Esophagus muscularis mucosa (tissue), 4 donors: ENCODE measurements at regions not wholly inside any gene's neighbourhood (a gene's known extent, or its start where the extent isn't known, plus 50 kb on each side); places are given as distances from the start of the nearest gene placed in this dataset.
A peak's percentile ranks its signal among the peaks of the same experiment; 100 is the strongest.

Source experiments
- DNase-seq: peaks from one replicate; pipeline ENCODE4 v3.0.0-alpha.2; 2017; ENCODE audit errors: extremely low spot score
- H3K27ac ChIP-seq, 4 donors: fragments of 200-600 bp; sonication (generic); replicated peaks in 1 of 4; 1 replicate in 3 of 4; 2 replicates in 1 of 4; pipeline ENCODE4 v1.5.1; 2016 to 2019; ENCODE audit warnings: mild to moderate bottlenecking in 1 of 4
- H3K27me3 ChIP-seq, 4 donors: fragments of 200-600 bp; sonication (generic); one replicate each; pipeline versions ENCODE4 v1.5.1 to v1.6.0; 2016 to 2019
- H3K36me3 ChIP-seq, 4 donors: fragments of 200-600 bp; sonication (generic); one replicate each; pipeline ENCODE4 v1.5.1; 2016 to 2019
- H3K4me1 ChIP-seq, 4 donors: fragments of 200-600 bp; sonication (generic); one replicate each; pipeline ENCODE4 v1.5.1; 2016 to 2019
- H3K4me3 ChIP-seq, 4 donors: fragments of 200-600 bp; sonication (generic); 1 replicate in 2 of 4; 2 replicates in 2 of 4; pipeline ENCODE4 v1.5.1; 2016 to 2019; ENCODE audit warnings: mild to moderate bottlenecking in 4 of 4, moderate library complexity in 1 of 4
- H3K9me3 ChIP-seq, 4 donors: fragments of 200-600 bp; sonication (generic); 1 replicate in 3 of 4; 2 replicates in 1 of 4; pipeline ENCODE4 v1.5.1; 2016 to 2019
- CTCF ChIP-seq, 3 experiments: fragments of 200-600 bp in 2 of 3; fragments of 450-650 bp in 1 of 3; sonication (generic) in 2 of 3; IDR thresholded peaks; one replicate each; pipeline ENCODE4 v1.5.1; 2017 to 2019; ENCODE audit warnings: antibody characterized with exemption in 3 of 3, mild to moderate bottlenecking in 2 of 3, moderate library complexity in 1 of 3
- EP300 ChIP-seq: sonication (generic); formaldehyde crosslinking; IDR thresholded peaks from one replicate; pipeline ENCODE4 v1.6.1; 2017; ENCODE audit warnings: antibody characterized with exemption
- POLR2A ChIP-seq: fragments of 450-650 bp; IDR thresholded peaks from one replicate; pipeline ENCODE4 v1.6.1; 2017; ENCODE audit warnings: antibody characterized with exemption, moderate library complexity, mild to moderate bottlenecking, low read depth
- POLR2AphosphoS5 ChIP-seq, 2 donors: sonication (generic); formaldehyde crosslinking; IDR thresholded peaks; one replicate each; pipeline ENCODE4 v1.6.1; 2017; ENCODE audit warnings: antibody characterized with exemption in 2 of 2
- WGBS: methylation state at CpG from one replicate; pipeline ENCODE4 v1.1.5; 2018; 5-methylcytosine and 5-hydroxymethylcytosine counted together
- intact Hi-C: fragments of 100-400 bp; cut with DNase I; formaldehyde crosslinking; loops from one replicate; pipeline ENCODE4 v1.15.1; 2023

GRCh38 chr10:35758076-35758475 lies 116.0 kb upstream of the FZD8 start:
- Histone ChIP-seq H3K27ac (no peak overlapping the region), H3K27me3 (no peaks in the 10 kb centered on the region), H3K9me3 (peaks cover 0 to 5% (median 0%) of the 10 kb centered on the region in 4 donors), H3K4me3 (no peak overlapping the region), H3K4me1 (no peaks in the 10 kb centered on the region), H3K36me3 (no peaks in the 10 kb centered on the region)
- 92% methylated on average over 9 of the region's 9 CpGs for WGBS
- peak; percentile 68 for DNase-seq
- no peak for TF ChIP-seq POLR2A
- TF ChIP-seq EP300 = no peak
- TF ChIP-seq CTCF (IDR thresholded peaks at IDR 0.05) = no peak
- intact Hi-C loops = no loop called here

DNA sequence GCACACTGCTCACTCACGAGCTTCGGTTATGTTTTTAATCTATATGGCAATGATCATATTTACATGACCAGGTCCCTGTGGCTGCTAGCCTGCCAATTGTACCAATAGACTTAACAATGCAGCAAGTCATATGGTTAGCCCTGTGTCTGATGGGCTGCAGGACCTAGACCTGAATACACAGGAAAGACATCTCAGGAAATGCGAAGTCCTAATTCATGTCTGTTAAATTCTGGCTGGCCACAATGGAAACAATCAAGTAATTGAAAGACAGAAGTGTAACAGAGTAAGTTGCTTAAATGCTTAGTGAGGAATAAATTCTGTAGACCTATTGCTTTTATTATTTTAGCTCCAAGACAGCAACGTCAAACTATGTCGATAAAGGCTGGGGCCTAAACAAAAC lies 112.4 kb upstream of the FZD8 start:
- peak; percentile 26 for DNase-seq
- intact Hi-C loops = no loop called here
- no peaks in the 10 kb centered on the region for H3K36me3 ChIP-seq
- WGBS = 81% methylated on average over 5 of the region's 5 CpGs
- no peaks in the 10 kb centered on the region for H3K4me1 ChIP-seq
- H3K4me3 ChIP-seq = no peak overlapping the region
- no peak overlapping the region for H3K27ac ChIP-seq
- no peak for TF ChIP-seq POLR2AphosphoS5 (IDR thresholded peaks at IDR 0.05)
- TF ChIP-seq EP300 = no peak
- no peak for TF ChIP-seq POLR2A
- TF ChIP-seq CTCF (IDR thresholded peaks at IDR 0.05) = no peak
- no peaks in the 10 kb centered on the region for H3K27me3 ChIP-seq
- peaks cover 0 to 5% (median 0%) of the 10 kb centered on the region in 4 donors for H3K9me3 ChIP-seq

- DNase-seq = peak; percentile 66
- no peak overlapping the region for H3K27ac ChIP-seq
Observed at GRCh38 chr10:35752469-35753461, 110.7 kb upstream of the FZD8 start.

DNA sequence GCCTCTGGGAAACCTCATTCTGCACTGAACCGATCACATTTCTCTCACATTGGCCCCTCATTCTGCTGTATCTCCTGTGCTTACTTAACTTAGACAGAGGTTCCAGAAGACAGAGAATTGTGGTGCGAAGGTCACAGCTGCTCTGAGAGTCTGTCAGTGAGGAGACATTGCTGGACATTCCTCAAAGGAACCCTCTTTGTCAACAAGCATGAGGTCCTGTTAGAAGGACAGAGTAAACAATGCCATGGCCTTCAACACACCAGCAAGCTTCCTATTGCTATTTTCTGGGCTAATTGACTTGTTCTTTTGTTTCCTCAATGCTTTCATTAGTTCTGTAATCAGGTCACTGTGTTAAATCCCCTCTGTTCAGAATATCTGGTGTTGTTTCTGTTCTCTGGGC lies 109.3 kb upstream of the FZD8 start:
- no peaks in the 10 kb centered on the region for H3K9me3 ChIP-seq
- WGBS = 73% methylated on average over 2 of the region's 2 CpGs
- H3K27ac ChIP-seq = no peak overlapping the region
- no peaks in the 10 kb centered on the region for H3K36me3 ChIP-seq
- peak; percentile 80 for DNase-seq
- H3K4me1 ChIP-seq = no peaks in the 10 kb centered on the region
- H3K27me3 ChIP-seq = no peaks in the 10 kb centered on the region
- no peak for TF ChIP-seq CTCF (IDR thresholded peaks at IDR 0.05)
- no peak for TF ChIP-seq POLR2A
- no peak for TF ChIP-seq EP300
- TF ChIP-seq POLR2AphosphoS5 (IDR thresholded peaks at IDR 0.05) = no peak
- no peak overlapping the region for H3K4me3 ChIP-seq
- intact Hi-C loops = no loop called here

More at GRCh38 chr10:35752469-35753461, 110.7 kb upstream of the FZD8 start:
- Histone ChIP-seq H3K36me3 (no peaks in the 10 kb centered on the region), H3K27me3 (no peaks in the 10 kb centered on the region), H3K4me1 (no peaks in the 10 kb centered on the region), H3K4me3 (no peak overlapping the region), H3K9me3 (no peaks in the 10 kb centered on the region)
- intact Hi-C loops = no loop called here
- 63% methylated on average over 11 of the region's 11 CpGs for WGBS
- TF ChIP-seq CTCF (IDR thresholded peaks at IDR 0.05) (no peak), POLR2A (no peak), EP300 (no peak), POLR2AphosphoS5 (IDR thresholded peaks at IDR 0.05) (no peak)
